ENCODE measurements at regions not wholly inside any gene's neighbourhood (a gene's known extent, or its start where the extent isn't known, plus 50 kb on each side); places are given as distances from the start of the nearest gene placed in this dataset.

- no peak for TF ChIP-seq CTCF (IDR thresholded peaks at IDR 0.05; ENCODE audit: unreplicated experiment)
- H3K4me1 Mint-ChIP-seq, result peaks cover 20% of the 10 kb centered on the region
- H3K27me3 Mint-ChIP-seq (ENCODE audit: low read depth), result peaks cover 20% of the 10 kb centered on the region
- no peak for DNase-seq (ENCODE audit: low spot score in 2 of 2, unreplicated experiment in 2 of 2)
- H3K27ac Mint-ChIP-seq, result no peak overlapping the region
- H3K36me3 Mint-ChIP-seq, result no peaks in the 10 kb centered on the region
- H3K4me3 Mint-ChIP-seq, result no peak overlapping the region
- H3K9me3 Mint-ChIP-seq, result peaks cover 5% of the 10 kb centered on the region
Measured at GRCh38 chr15:99482993-99483392, 82.8 kb upstream of the MEF2A start.

GRCh38 chr15:99485153-99485961 lies 80.4 kb upstream of the MEF2A start:
- Mint-ChIP-seq H3K4me3 (peak overlapping the region; percentile 59), H3K27ac (no peak overlapping the region), H3K4me1 (peaks cover 23% of the 10 kb centered on the region), H3K27me3 (ENCODE audit: low read depth) (peaks cover 26% of the 10 kb centered on the region), H3K9me3 (peaks cover 5% of the 10 kb centered on the region), H3K36me3 (no peaks in the 10 kb centered on the region)
- no peak for TF ChIP-seq CTCF (IDR thresholded peaks at IDR 0.05; ENCODE audit: unreplicated experiment)
- DNase-seq (ENCODE audit: low spot score in 2 of 2, unreplicated experiment in 2 of 2), result no peak

GRCh38 chr15:99485992-99486370 lies 79.8 kb upstream of the MEF2A start:
- H3K27me3 Mint-ChIP-seq (ENCODE audit: low read depth), result peaks cover 24% of the 10 kb centered on the region
- no peak for DNase-seq (ENCODE audit: low spot score in 2 of 2, unreplicated experiment in 2 of 2)
- no peaks in the 10 kb centered on the region for H3K36me3 Mint-ChIP-seq
- H3K9me3 Mint-ChIP-seq, result peaks cover 8% of the 10 kb centered on the region
- TF ChIP-seq CTCF (IDR thresholded peaks at IDR 0.05; ENCODE audit: unreplicated experiment), result no peak
- H3K4me3 Mint-ChIP-seq, result peak overlapping the region; percentile 59
- peak overlapping the region; percentile 6 for H3K27ac Mint-ChIP-seq
- H3K4me1 Mint-ChIP-seq, result peaks cover 23% of the 10 kb centered on the region

GRCh38 chr15:99486371-99487336 lies 79.1 kb upstream of the MEF2A start:
- Mint-ChIP-seq H3K27me3 (ENCODE audit: low read depth) (peaks cover 25% of the 10 kb centered on the region), H3K27ac (no peak overlapping the region), H3K9me3 (peaks cover 9% of the 10 kb centered on the region), H3K4me3 (peak overlapping the region; percentile 59), H3K36me3 (no peaks in the 10 kb centered on the region), H3K4me1 (peaks cover 23% of the 10 kb centered on the region)
- no peak for TF ChIP-seq CTCF (IDR thresholded peaks at IDR 0.05; ENCODE audit: unreplicated experiment)
- DNase-seq (ENCODE audit: low spot score in 2 of 2, unreplicated experiment in 2 of 2), result no peak

GRCh38 chr15:99487337-99487730 lies 78.5 kb upstream of the MEF2A start:
- peaks cover 23% of the 10 kb centered on the region for H3K4me1 Mint-ChIP-seq
- peak overlapping the region; percentile 59 for H3K4me3 Mint-ChIP-seq
- H3K27ac Mint-ChIP-seq, result no peak overlapping the region
- peaks cover 23% of the 10 kb centered on the region for H3K27me3 Mint-ChIP-seq (ENCODE audit: low read depth)
- no peaks in the 10 kb centered on the region for H3K36me3 Mint-ChIP-seq
- TF ChIP-seq CTCF (IDR thresholded peaks at IDR 0.05; ENCODE audit: unreplicated experiment), result no peak
- DNase-seq (ENCODE audit: low spot score in 2 of 2, unreplicated experiment in 2 of 2), result peak in 1 of 2 experiments; percentile 16
- H3K9me3 Mint-ChIP-seq, result peaks cover 9% of the 10 kb centered on the region

Data from mesothelial cell of epicardium (in vitro differentiated cells).